Keratinocyte (primary cell): ENCODE measurements at regions not wholly inside any gene's neighbourhood (a gene's known extent, or its start where the extent isn't known, plus 50 kb on each side); places are given as distances from the start of the nearest gene placed in this dataset.

Experiments used
- DNase-seq: peaks from one replicate; pipeline ENCODE4 v3.0.0-alpha.2; 2011; ENCODE audit warnings: low read depth, missing footprints, low spot score
- FAIRE-seq: peaks from 2 replicates; lab custom pipeline; 2011; peaks lifted over from hg19 to GRCh38; lab: Jason Lieb, UNC
- H2AFZ ChIP-seq: 2 replicates; pipeline ENCODE4 v1.6.0; 2012; ENCODE audit warnings: low read length, control low read depth, inconsistent platforms; ENCODE audit not compliant: control insufficient read depth
- H3K27ac ChIP-seq: 2 replicates; pipeline ENCODE4 v1.5.1; 2011; ENCODE audit warnings: low read length; ENCODE audit not compliant: control insufficient read depth, insufficient read depth
- H3K27me3 ChIP-seq: 3 replicates; pipeline ENCODE4 v1.6.0; 2011; ENCODE audit warnings: low read length; ENCODE audit not compliant: control insufficient read depth, insufficient read depth; ENCODE audit errors: extremely low read depth
- H3K36me3 ChIP-seq, 2 experiments: 2 replicates in 1 of 2; 3 replicates in 1 of 2; pipeline ENCODE4 v1.5.1; 2011; ENCODE audit warnings: low read length in 2 of 2, mild to moderate bottlenecking in 1 of 2; ENCODE audit not compliant: control insufficient read depth in 2 of 2, insufficient read depth in 2 of 2; ENCODE audit errors: extremely low read depth in 1 of 2
- H3K4me1 ChIP-seq: 3 replicates; pipeline ENCODE4 v1.5.1; 2011; ENCODE audit warnings: low read length; ENCODE audit not compliant: control insufficient read depth, insufficient read depth; ENCODE audit errors: extremely low read depth
- H3K4me2 ChIP-seq: 3 replicates; pipeline ENCODE4 v1.6.0; 2011; ENCODE audit warnings: low read depth, low read length; ENCODE audit not compliant: control insufficient read depth, insufficient read depth; ENCODE audit errors: extremely low read depth
- H3K4me3 ChIP-seq, 3 experiments: fragments of 200-600 bp in 1 of 3; sonication (generic) in 1 of 3; 2 replicates in 2 of 3; 3 replicates in 1 of 3; pipeline ENCODE4 v1.5.1; 2011 to 2016; ENCODE audit warnings: low read length in 3 of 3, mild to moderate bottlenecking in 3 of 3, control low read depth in 2 of 3, inconsistent platforms in 1 of 3, low read depth in 1 of 3, mixed read lengths in 1 of 3, mixed run types in 1 of 3, moderate library complexity in 1 of 3; ENCODE audit not compliant: control insufficient read depth in 2 of 3, insufficient read depth in 2 of 3; ENCODE audit errors: extremely low read depth in 1 of 3
- H3K79me2 ChIP-seq: 2 replicates; pipeline ENCODE4 v1.6.0; 2012; ENCODE audit warnings: low read length; ENCODE audit not compliant: control insufficient read depth, insufficient read depth
- H3K9ac ChIP-seq: 3 replicates; pipeline ENCODE4 v1.6.0; 2011; ENCODE audit warnings: low read length; ENCODE audit not compliant: control insufficient read depth, insufficient read depth; ENCODE audit errors: extremely low read depth
- H3K9me1 ChIP-seq: 3 replicates; pipeline ENCODE4 v1.6.0; 2011; ENCODE audit warnings: low read length; ENCODE audit not compliant: control insufficient read depth, insufficient read depth; ENCODE audit errors: extremely low read depth
- H3K9me3 ChIP-seq: 2 replicates; pipeline ENCODE4 v1.5.1; 2012; ENCODE audit warnings: low read depth, low read length; ENCODE audit not compliant: control insufficient read depth
- H4K20me1 ChIP-seq: 3 replicates; pipeline ENCODE4 v1.6.0; 2011; ENCODE audit warnings: low read length; ENCODE audit not compliant: control insufficient read depth, insufficient read depth; ENCODE audit errors: extremely low read depth
- CTCF ChIP-seq, 3 experiments: IDR thresholded peaks in 1 of 3; conservative IDR thresholded peaks in 1 of 3; optimal IDR thresholded peaks in 1 of 3; 2 replicates in 2 of 3; 3 replicates in 1 of 3; pipeline versions ENCODE3 to v1.5.1; 2011; ENCODE audit warnings: low read length in 3 of 3, mild to moderate bottlenecking in 3 of 3, moderate library complexity in 2 of 3, control low read depth in 1 of 3, inconsistent platforms in 1 of 3; ENCODE audit not compliant: insufficient read depth in 2 of 3; ENCODE audit errors: extremely low read depth in 1 of 3
- EZH2 ChIP-seq: IDR thresholded peaks from one replicate; pipeline ENCODE4 v1.6.1; 2012; ENCODE audit warnings: inconsistent platforms, mild to moderate bottlenecking, low read length, moderate library complexity
- dilution Hi-C: fragments of 300-500 bp; cut with MboI; formaldehyde crosslinking; loops from one replicate; pipeline ENCODE4 v1.7.0; 2020; ENCODE audit warnings: low sequenced_read_pairs; ENCODE audit not compliant: extremely low pct_ligation_motif_present

DNA sequence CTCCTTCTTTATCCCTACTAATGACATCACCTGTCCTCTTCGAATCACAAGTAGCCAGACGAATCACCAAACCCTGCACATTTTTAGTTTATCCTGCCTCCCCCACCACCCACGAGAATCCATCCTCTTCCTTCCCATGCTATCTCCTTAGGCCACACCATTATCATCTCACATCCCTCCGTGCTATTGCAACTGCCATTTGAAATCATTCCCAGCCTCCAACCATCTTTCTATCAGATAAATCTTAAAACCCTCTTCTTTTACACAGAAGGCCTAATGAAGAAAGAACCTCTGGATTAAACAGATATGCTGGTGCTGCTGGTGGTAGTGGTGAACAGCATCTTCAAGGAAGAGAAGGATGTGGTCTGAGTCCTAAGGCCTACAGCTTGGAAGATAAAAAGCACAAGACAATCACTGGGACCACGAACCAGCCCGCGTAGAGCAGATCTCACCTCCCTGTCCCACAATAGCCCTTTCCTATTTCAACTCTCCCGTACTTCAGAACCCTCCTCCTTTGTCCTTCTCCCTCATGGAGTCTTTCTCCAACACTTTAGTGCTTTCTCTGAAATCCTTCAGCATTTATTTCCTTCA is 403.1 kb downstream of the SFMBT2 start:
- H2AFZ ChIP-seq: no peak overlapping the region
- H3K9me1 ChIP-seq: no peaks in the 10 kb centered on the region
- no peak overlapping the region for H3K27ac ChIP-seq
- H4K20me1 ChIP-seq: no peaks in the 10 kb centered on the region
- FAIRE-seq (no peak), DNase-seq (no peak)
- no peaks in the 10 kb centered on the region for H3K36me3 ChIP-seq
- H3K27me3 ChIP-seq: no peaks in the 10 kb centered on the region
- H3K9ac ChIP-seq: no peak overlapping the region
- no peaks in the 10 kb centered on the region for H3K79me2 ChIP-seq
- H3K4me2 ChIP-seq: no peak overlapping the region
- no peaks in the 10 kb centered on the region for H3K4me1 ChIP-seq
- dilution Hi-C loops: no loop called here
- no peak overlapping the region for H3K4me3 ChIP-seq
- no peaks in the 10 kb centered on the region for H3K9me3 ChIP-seq
- TF ChIP-seq CTCF (optimal IDR thresholded peaks at IDR 0.05 in 1 of 3, IDR thresholded peaks at IDR 0.05 in 1 of 3, conservative IDR thresholded peaks at IDR 0.05 in 1 of 3; ENCODE audit: extremely low read depth in 1 of 3, insufficient read depth in 2 of 3, low read length in 3 of 3) (no peak), EZH2 (no peak)

- Histone ChIP-seq H3K27ac (no peak overlapping the region), H2AFZ (no peak overlapping the region), H3K36me3 (no peaks in the 10 kb centered on the region), H3K9me3 (no peaks in the 10 kb centered on the region), H3K9me1 (no peaks in the 10 kb centered on the region), H4K20me1 (no peaks in the 10 kb centered on the region), H3K79me2 (no peaks in the 10 kb centered on the region), H3K4me3 (no peak overlapping the region), H3K4me2 (no peak overlapping the region), H3K9ac (no peak overlapping the region), H3K27me3 (no peaks in the 10 kb centered on the region), H3K4me1 (no peaks in the 10 kb centered on the region)
- DNase-seq (no peak), FAIRE-seq (no peak)
- dilution Hi-C loops: no loop called here
- TF ChIP-seq EZH2 (no peak), CTCF (optimal IDR thresholded peaks at IDR 0.05 in 1 of 3, IDR thresholded peaks at IDR 0.05 in 1 of 3, conservative IDR thresholded peaks at IDR 0.05 in 1 of 3; ENCODE audit: extremely low read depth in 1 of 3, insufficient read depth in 2 of 3, low read length in 3 of 3) (no peak)
Measured at GRCh38 chr10:7006566-7006965, 404.3 kb downstream of the SFMBT2 start.
